ENCODE measurements at regions not wholly inside any gene's neighbourhood (a gene's known extent, or its start where the extent isn't known, plus 50 kb on each side); places are given as distances from the start of the nearest gene placed in this dataset.

DNA sequence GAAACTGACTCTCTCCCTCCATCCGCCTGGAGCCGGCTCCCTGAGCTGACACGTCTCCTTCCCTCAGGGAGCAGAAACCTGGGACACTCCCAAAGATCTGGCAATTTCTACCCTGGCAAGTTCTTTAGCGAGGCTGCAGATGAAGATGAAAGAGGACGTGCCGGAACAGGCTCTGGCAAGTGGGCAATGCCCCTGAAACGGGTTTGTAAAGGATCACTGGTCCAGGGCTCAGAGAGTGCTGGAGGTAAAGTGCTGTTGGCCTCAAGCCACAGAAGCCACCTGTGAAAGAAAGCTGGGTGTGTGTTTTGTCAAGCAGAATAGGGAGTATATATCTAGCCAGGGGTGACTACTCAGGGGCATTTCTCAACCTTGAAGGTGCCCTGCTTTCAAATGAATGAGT lies 131.4 kb upstream of the ATP6AP2 start:
- Histone ChIP-seq H3K4me3 (ENCODE audit: low read length) (no peak overlapping the region), H3K4me1 (ENCODE audit: control insufficient read depth, insufficient read depth, low read length) (no peaks in the 10 kb centered on the region), H3K27me3 (ENCODE audit: control insufficient read depth, insufficient read depth, low read length, poor library complexity, severe bottlenecking) (no peaks in the 10 kb centered on the region), H3K36me3 (ENCODE audit: control insufficient read depth, insufficient read depth, low read length) (no peaks in the 10 kb centered on the region), H3K9ac (ENCODE audit: extremely low read depth, low read length, poor library complexity, severe bottlenecking) (no peak overlapping the region), H3K9me3 (ENCODE audit: control insufficient read depth, low read length) (no peaks in the 10 kb centered on the region), H3K27ac (ENCODE audit: low read depth, low read length) (no peak overlapping the region)
- Mint-ChIP-seq H3K9me3 (peaks cover 42% of the 10 kb centered on the region), H3K4me1 (peaks cover 14% of the 10 kb centered on the region), H3K36me3 (ENCODE audit: low read depth) (no peaks in the 10 kb centered on the region), H3K4me3 (no peak overlapping the region), H3K27me3 (ENCODE audit: insufficient read depth) (no peaks in the 10 kb centered on the region), H3K27ac (no peak overlapping the region)
- DNase-seq: no peak
- 83 to 90% methylated on average over 3 to 7 of the region's 7 CpGs for WGBS, 2 experiments (ENCODE audit: insufficient coverage in 1 of 2, insufficient read length in 1 of 2)
- TF ChIP-seq, protein P1, sequence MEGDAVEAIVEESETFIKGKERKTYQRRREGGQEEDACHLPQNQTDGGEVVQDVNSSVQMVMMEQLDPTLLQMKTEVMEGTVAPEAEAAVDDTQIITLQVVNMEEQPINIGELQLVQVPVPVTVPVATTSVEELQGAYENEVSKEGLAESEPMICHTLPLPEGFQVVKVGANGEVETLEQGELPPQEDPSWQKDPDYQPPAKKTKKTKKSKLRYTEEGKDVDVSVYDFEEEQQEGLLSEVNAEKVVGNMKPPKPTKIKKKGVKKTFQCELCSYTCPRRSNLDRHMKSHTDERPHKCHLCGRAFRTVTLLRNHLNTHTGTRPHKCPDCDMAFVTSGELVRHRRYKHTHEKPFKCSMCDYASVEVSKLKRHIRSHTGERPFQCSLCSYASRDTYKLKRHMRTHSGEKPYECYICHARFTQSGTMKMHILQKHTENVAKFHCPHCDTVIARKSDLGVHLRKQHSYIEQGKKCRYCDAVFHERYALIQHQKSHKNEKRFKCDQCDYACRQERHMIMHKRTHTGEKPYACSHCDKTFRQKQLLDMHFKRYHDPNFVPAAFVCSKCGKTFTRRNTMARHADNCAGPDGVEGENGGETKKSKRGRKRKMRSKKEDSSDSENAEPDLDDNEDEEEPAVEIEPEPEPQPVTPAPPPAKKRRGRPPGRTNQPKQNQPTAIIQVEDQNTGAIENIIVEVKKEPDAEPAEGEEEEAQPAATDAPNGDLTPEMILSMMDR (conservative IDR thresholded peaks at IDR 0.05): no peak

DNA sequence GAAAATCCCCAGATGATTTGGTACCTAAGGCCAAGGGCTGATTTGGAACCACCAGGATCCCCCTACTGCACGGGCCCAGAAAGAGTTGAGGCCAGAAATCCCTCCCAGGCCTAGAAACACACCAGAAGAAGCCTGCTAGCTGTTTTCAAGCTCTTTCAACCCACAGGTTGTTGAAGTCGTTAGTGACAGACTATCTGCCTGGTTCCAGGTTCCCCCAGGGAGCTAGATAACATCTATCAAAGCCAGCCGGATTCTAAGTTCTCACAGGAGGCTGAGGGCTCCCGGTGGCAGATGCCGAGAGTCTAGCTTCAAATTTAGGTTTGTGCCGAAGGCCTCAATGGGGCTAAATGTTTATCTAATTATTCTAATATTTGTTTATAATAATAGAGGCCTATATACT lies 132.0 kb upstream of the ATP6AP2 start:
- no peaks in the 10 kb centered on the region for H3K36me3 ChIP-seq (ENCODE audit: control insufficient read depth, insufficient read depth, low read length)
- H3K4me1 ChIP-seq (ENCODE audit: control insufficient read depth, insufficient read depth, low read length): no peaks in the 10 kb centered on the region
- Mint-ChIP-seq H3K36me3 (ENCODE audit: low read depth) (no peaks in the 10 kb centered on the region), H3K4me1 (peaks cover 17% of the 10 kb centered on the region), H3K27ac (no peak overlapping the region), H3K9me3 (peaks cover 40% of the 10 kb centered on the region), H3K4me3 (no peak overlapping the region), H3K27me3 (ENCODE audit: insufficient read depth) (no peaks in the 10 kb centered on the region)
- no peaks in the 10 kb centered on the region for H3K9me3 ChIP-seq (ENCODE audit: control insufficient read depth, low read length)
- DNase-seq: no peak
- H3K4me3 ChIP-seq (ENCODE audit: low read length): no peak overlapping the region
- H3K27ac ChIP-seq (ENCODE audit: low read depth, low read length): no peak overlapping the region
- H3K27me3 ChIP-seq (ENCODE audit: control insufficient read depth, insufficient read depth, low read length, poor library complexity, severe bottlenecking): no peaks in the 10 kb centered on the region
- TF ChIP-seq, protein P1 (conservative IDR thresholded peaks at IDR 0.05): no peak
- H3K9ac ChIP-seq (ENCODE audit: extremely low read depth, low read length, poor library complexity, severe bottlenecking): no peak overlapping the region
- WGBS, 2 experiments (ENCODE audit: insufficient coverage in 1 of 2, insufficient read length in 1 of 2): 70% methylated on average over 5 of the region's 6 CpGs; no CpG with 5 or more reads in 1 of the 2 experiments

DNA sequence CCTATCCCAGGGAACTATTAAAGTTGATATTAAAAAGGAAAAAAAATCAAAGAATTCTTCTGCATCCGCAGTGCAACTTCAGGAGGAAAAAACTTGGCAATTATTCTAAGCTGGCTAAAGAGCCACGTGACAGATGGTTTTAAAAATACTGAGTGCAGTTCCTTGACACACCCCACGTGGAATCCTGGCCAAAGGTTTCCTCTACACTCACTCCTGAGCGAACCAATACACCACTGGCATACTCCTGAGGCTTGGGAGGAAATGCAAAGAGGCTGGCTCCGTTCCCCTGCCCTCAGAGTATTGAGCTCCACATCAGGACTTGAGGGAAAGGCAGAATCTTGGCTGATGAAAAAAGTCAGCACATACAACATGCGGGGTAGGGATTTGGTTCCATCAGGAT lies 133.8 kb upstream of the ATP6AP2 start:
- no peak for DNase-seq
- WGBS, 2 experiments (ENCODE audit: insufficient coverage in 1 of 2, insufficient read length in 1 of 2): 84 to 91% methylated on average over 4 to 6 of the region's 6 CpGs
- no peaks in the 10 kb centered on the region for H3K27me3 Mint-ChIP-seq (ENCODE audit: insufficient read depth)
- Histone ChIP-seq H3K4me1 (ENCODE audit: control insufficient read depth, insufficient read depth, low read length) (no peaks in the 10 kb centered on the region), H3K27ac (ENCODE audit: low read depth, low read length) (no peak overlapping the region), H3K9me3 (ENCODE audit: control insufficient read depth, low read length) (no peaks in the 10 kb centered on the region), H3K27me3 (ENCODE audit: control insufficient read depth, insufficient read depth, low read length, poor library complexity, severe bottlenecking) (no peaks in the 10 kb centered on the region), H3K4me3 (ENCODE audit: low read length) (no peak overlapping the region), H3K36me3 (ENCODE audit: control insufficient read depth, insufficient read depth, low read length) (no peaks in the 10 kb centered on the region), H3K9ac (ENCODE audit: extremely low read depth, low read length, poor library complexity, severe bottlenecking) (no peak overlapping the region)
- TF ChIP-seq, protein P1 (conservative IDR thresholded peaks at IDR 0.05): no peak
- H3K27ac Mint-ChIP-seq: no peak overlapping the region
- H3K36me3 Mint-ChIP-seq (ENCODE audit: low read depth): no peaks in the 10 kb centered on the region
- H3K4me3 Mint-ChIP-seq: no peak overlapping the region
- peaks cover 23% of the 10 kb centered on the region for H3K9me3 Mint-ChIP-seq
- H3K4me1 Mint-ChIP-seq: peaks cover 17% of the 10 kb centered on the region

All from endodermal cell (in vitro differentiated cells).